ENCODE measurements at regions not wholly inside any gene's neighbourhood (a gene's known extent, or its start where the extent isn't known, plus 50 kb on each side); places are given as distances from the start of the nearest gene placed in this dataset.

GRCh38 chr12:123050331-123050831 is 69.9 kb downstream of the ARL6IP4 start:
- H3K27ac ChIP-seq (ENCODE audit: low read depth, low read length) = no peak overlapping the region
- H3K79me2 ChIP-seq (ENCODE audit: insufficient read depth, low read length) = no peaks in the 10 kb centered on the region
- TF ChIP-seq CEBPB (IDR thresholded peaks at IDR 0.05; ENCODE audit: low read depth) (no peak), ELF1 (IDR thresholded peaks at IDR 0.05; ENCODE audit: borderline replicate concordance, low read depth) (no peak), MAX (IDR thresholded peaks at IDR 0.05) (no peak), TCF7L2 (IDR thresholded peaks at IDR 0.05; ENCODE audit: borderline replicate concordance, extremely low read depth, insufficient read depth, insufficient read length) (no peak), SP1 (IDR thresholded peaks at IDR 0.05; ENCODE audit: low read depth) (no peak), EGR1 (IDR thresholded peaks at IDR 0.05; ENCODE audit: low read depth) (no peak), EZH2 (IDR thresholded peaks at IDR 0.05) (no peak), RAD21 (IDR thresholded peaks at IDR 0.05; ENCODE audit: low read depth) (no peak), CTCF (IDR thresholded peaks at IDR 0.05 in 2 of 3, conservative IDR thresholded peaks at IDR 0.05 in 1 of 3; ENCODE audit: borderline replicate concordance in 1 of 3, insufficient read depth in 1 of 3, low read depth in 2 of 3, low read length in 2 of 3) (no peak), ATF3 (IDR thresholded peaks at IDR 0.05) (no peak), ZBTB33 (IDR thresholded peaks at IDR 0.05; ENCODE audit: extremely low read depth, insufficient replicate concordance, low read length) (no peak)
- no peak for ATAC-seq
- intact Hi-C loops (cut with micrococcal nuclease) = no loop called here
- ChIA-PET RAD21 (ENCODE audit: low non-redundant PET in 1 of 2, low total read pairs in 2 of 2, uncharacterized antibody in 2 of 2, unreplicated experiment in 2 of 2) (no interaction called here), CTCF (no interaction called here), POLR2A (no interaction called here)
- H4K20me1 ChIP-seq (ENCODE audit: insufficient read depth) = no peaks in the 10 kb centered on the region
- no peaks in the 10 kb centered on the region for H3K9me3 ChIP-seq (ENCODE audit: control insufficient read depth in 1 of 2, insufficient read depth in 1 of 2, low read depth in 1 of 2, low read length in 2 of 2)
- H2AFZ ChIP-seq (ENCODE audit: low read depth, low read length, poor library complexity, severe bottlenecking) = no peak overlapping the region
- no peak overlapping the region for H3K4me2 ChIP-seq (ENCODE audit: low read length)
- no peak overlapping the region for H3K4me3 ChIP-seq (replicated peaks in 1 of 2; ENCODE audit: low read depth in 1 of 2, low read length in 2 of 2)
- no peaks in the 10 kb centered on the region for H3K9me2 ChIP-seq (ENCODE audit: insufficient read depth)
- peaks cover 4 to 9% of the 10 kb centered on the region in 2 experiments; a peak in 3 of 4 replicates for H3K4me1 ChIP-seq (ENCODE audit: control insufficient read depth in 1 of 2, insufficient read depth in 2 of 2, low read length in 2 of 2)
- no TSS peak for BruUV-seq (replicated peaks)
- no peaks in the 10 kb centered on the region for H3K36me3 ChIP-seq (ENCODE audit: control insufficient read depth in 1 of 2, insufficient read depth in 2 of 2, low read length in 2 of 2)
- no peak overlapping the region for H3K9ac ChIP-seq (ENCODE audit: low read length)
- no peak for DNase-seq (ENCODE audit: low read depth, low spot score)
- no peaks in the 10 kb centered on the region for H3K27me3 ChIP-seq (ENCODE audit: insufficient read depth, low read length)

Data from HCT116 (cell line).